ENCODE measurements at regions not wholly inside any gene's neighbourhood (a gene's known extent, or its start where the extent isn't known, plus 50 kb on each side); places are given as distances from the start of the nearest gene placed in this dataset.

- Mint-ChIP-seq H3K4me1 (no peaks in the 10 kb centered on the region), H3K36me3 (ENCODE audit: low read depth) (no peaks in the 10 kb centered on the region), H3K27me3 (peaks cover 79% of the 10 kb centered on the region), H3K9me3 (peaks cover 2% of the 10 kb centered on the region), H3K27ac (no peak overlapping the region), H3K4me3 (no peak overlapping the region)
- POLR2A ChIA-PET: no interaction called here
- CTCF ChIA-PET: no interaction called here
- no peak for DNase-seq
Measured at GRCh38 chr14:101449114-101449513, 112.2 kb upstream of the DIO3 start.

GRCh38 chr14:101451166-101451565, 110.1 kb upstream of the DIO3 start:
- no peaks in the 10 kb centered on the region for H3K9me3 Mint-ChIP-seq
- POLR2A ChIA-PET: no interaction called here

GRCh38 chr14:101453225-101453624, 108.1 kb upstream of the DIO3 start:
- CTCF ChIA-PET: no interaction called here
- no peaks in the 10 kb centered on the region for H3K9me3 Mint-ChIP-seq
- H3K27ac Mint-ChIP-seq: no peak overlapping the region
- H3K4me1 Mint-ChIP-seq: no peaks in the 10 kb centered on the region
- no peaks in the 10 kb centered on the region for H3K36me3 Mint-ChIP-seq (ENCODE audit: low read depth)
- no peak overlapping the region for H3K4me3 Mint-ChIP-seq
- no peak for DNase-seq
- POLR2A ChIA-PET: no interaction called here
- H3K27me3 Mint-ChIP-seq: peaks cover 78% of the 10 kb centered on the region

More at GRCh38 chr14:101451166-101451565, 110.1 kb upstream of the DIO3 start:
- peaks cover 83% of the 10 kb centered on the region for H3K27me3 Mint-ChIP-seq
- no peaks in the 10 kb centered on the region for H3K36me3 Mint-ChIP-seq (ENCODE audit: low read depth)
- no peak overlapping the region for H3K4me3 Mint-ChIP-seq
- DNase-seq: no peak
- H3K27ac Mint-ChIP-seq: no peak overlapping the region
- CTCF ChIA-PET: no interaction called here
- no peaks in the 10 kb centered on the region for H3K4me1 Mint-ChIP-seq

GRCh38 chr14:101454229-101454628, 107.1 kb upstream of the DIO3 start:
- Mint-ChIP-seq H3K4me1 (no peaks in the 10 kb centered on the region), H3K36me3 (ENCODE audit: low read depth) (no peaks in the 10 kb centered on the region), H3K9me3 (no peaks in the 10 kb centered on the region), H3K4me3 (no peak overlapping the region), H3K27me3 (peaks cover 73% of the 10 kb centered on the region), H3K27ac (no peak overlapping the region)
- DNase-seq: no peak
- POLR2A ChIA-PET: no interaction called here
- CTCF ChIA-PET: no interaction called here

GRCh38 chr14:101456246-101457175, 104.8 kb upstream of the DIO3 start:
- POLR2A ChIA-PET: no interaction called here
- Mint-ChIP-seq H3K27me3 (peaks cover 69% of the 10 kb centered on the region), H3K36me3 (ENCODE audit: low read depth) (no peaks in the 10 kb centered on the region), H3K9me3 (no peaks in the 10 kb centered on the region), H3K4me1 (no peaks in the 10 kb centered on the region), H3K27ac (peak overlapping the region; percentile 20), H3K4me3 (no peak overlapping the region)
- no peak for DNase-seq
- CTCF ChIA-PET: interaction anchor here (0.7 kb wide), 1 partner anchor 375 kb away, joined by 3 read pairs; no protein-coding TSS in a partner anchor

GRCh38 chr14:101457301-101457935, 103.9 kb upstream of the DIO3 start:
- ChIA-PET CTCF (no interaction called here), POLR2A (no interaction called here)
- no peak overlapping the region for H3K27ac Mint-ChIP-seq
- H3K4me1 Mint-ChIP-seq: no peaks in the 10 kb centered on the region
- no peaks in the 10 kb centered on the region for H3K36me3 Mint-ChIP-seq (ENCODE audit: low read depth)
- peaks cover 70% of the 10 kb centered on the region for H3K27me3 Mint-ChIP-seq
- no peak overlapping the region for H3K4me3 Mint-ChIP-seq
- H3K9me3 Mint-ChIP-seq: no peaks in the 10 kb centered on the region
- no peak for DNase-seq

GRCh38 chr14:101457936-101458740, 103.2 kb upstream of the DIO3 start:
- ChIA-PET CTCF (no interaction called here), POLR2A (no interaction called here)
- H3K4me1 Mint-ChIP-seq: no peaks in the 10 kb centered on the region
- no peak for DNase-seq
- no peaks in the 10 kb centered on the region for H3K9me3 Mint-ChIP-seq
- H3K4me3 Mint-ChIP-seq: no peak overlapping the region
- H3K36me3 Mint-ChIP-seq (ENCODE audit: low read depth): no peaks in the 10 kb centered on the region
- H3K27ac Mint-ChIP-seq: no peak overlapping the region
- H3K27me3 Mint-ChIP-seq: peaks cover 63% of the 10 kb centered on the region

- ChIA-PET CTCF (no interaction called here), POLR2A (no interaction called here)
- Mint-ChIP-seq H3K27ac (no peak overlapping the region), H3K4me1 (no peaks in the 10 kb centered on the region), H3K9me3 (no peaks in the 10 kb centered on the region), H3K27me3 (peaks cover 55% of the 10 kb centered on the region), H3K36me3 (ENCODE audit: low read depth) (no peaks in the 10 kb centered on the region), H3K4me3 (no peak overlapping the region)
- no peak for DNase-seq
Measured at GRCh38 chr14:101458741-101459550, 102.3 kb upstream of the DIO3 start.

- ChIA-PET POLR2A (no interaction called here), CTCF (no interaction called here)
- Mint-ChIP-seq H3K27me3 (peaks cover 50% of the 10 kb centered on the region), H3K4me3 (no peak overlapping the region), H3K27ac (no peak overlapping the region), H3K36me3 (ENCODE audit: low read depth) (no peaks in the 10 kb centered on the region), H3K9me3 (no peaks in the 10 kb centered on the region), H3K4me1 (no peaks in the 10 kb centered on the region)
- no peak for DNase-seq
Measured at GRCh38 chr14:101459551-101459900, 101.8 kb upstream of the DIO3 start.

GRCh38 chr14:101460521-101460920, 100.8 kb upstream of the DIO3 start:
- Mint-ChIP-seq H3K9me3 (no peaks in the 10 kb centered on the region), H3K4me3 (no peak overlapping the region), H3K27me3 (peaks cover 41% of the 10 kb centered on the region)

GRCh38 chr14:101460986-101461750, 100.1 kb upstream of the DIO3 start:
- CTCF ChIA-PET: no interaction called here
- DNase-seq: no peak

More at GRCh38 chr14:101460521-101460920, 100.8 kb upstream of the DIO3 start:
- no peak for DNase-seq
- Mint-ChIP-seq H3K36me3 (ENCODE audit: low read depth) (no peaks in the 10 kb centered on the region), H3K27ac (no peak overlapping the region), H3K4me1 (no peaks in the 10 kb centered on the region)
- ChIA-PET CTCF (no interaction called here), POLR2A (interaction anchor here (0.6 kb wide), 1 partner anchor 81 kb away, joined by 3 read pairs; no protein-coding TSS in a partner anchor)

GRCh38 chr14:101461891-101462290, 99.4 kb upstream of the DIO3 start:
- ChIA-PET CTCF (no interaction called here), POLR2A (no interaction called here)
- no peak for DNase-seq
- H3K27ac Mint-ChIP-seq: no peak overlapping the region
- H3K4me1 Mint-ChIP-seq: no peaks in the 10 kb centered on the region
- H3K9me3 Mint-ChIP-seq: no peaks in the 10 kb centered on the region
- H3K36me3 Mint-ChIP-seq (ENCODE audit: low read depth): no peaks in the 10 kb centered on the region
- H3K27me3 Mint-ChIP-seq: peaks cover 27% of the 10 kb centered on the region
- H3K4me3 Mint-ChIP-seq: no peak overlapping the region

More at GRCh38 chr14:101460986-101461750, 100.1 kb upstream of the DIO3 start:
- H3K4me1 Mint-ChIP-seq: no peaks in the 10 kb centered on the region
- H3K27me3 Mint-ChIP-seq: peaks cover 35% of the 10 kb centered on the region
- no peaks in the 10 kb centered on the region for H3K9me3 Mint-ChIP-seq
- H3K4me3 Mint-ChIP-seq: no peak overlapping the region
- no peaks in the 10 kb centered on the region for H3K36me3 Mint-ChIP-seq (ENCODE audit: low read depth)
- POLR2A ChIA-PET: no interaction called here
- H3K27ac Mint-ChIP-seq: no peak overlapping the region

Measured in activated CD4-positive, alpha-beta T cell treated with anti-CD3 and anti-CD28 coated beads, Interleukin-2, amount 10 ng/mL, durations not matched to agents 7 days and 5 days (primary cell).